DMS 273 treated with DMSO at 0.1 percent for 48 hours (cell line): ENCODE measurements at regions not wholly inside any gene's neighbourhood (a gene's known extent, or its start where the extent isn't known, plus 50 kb on each side); places are given as distances from the start of the nearest gene placed in this dataset.

ENCODE experiments used
- DNase-seq: peaks from one replicate; lab custom pipeline; 2025; lab: John Stamatoyannopoulos, UW

DNA sequence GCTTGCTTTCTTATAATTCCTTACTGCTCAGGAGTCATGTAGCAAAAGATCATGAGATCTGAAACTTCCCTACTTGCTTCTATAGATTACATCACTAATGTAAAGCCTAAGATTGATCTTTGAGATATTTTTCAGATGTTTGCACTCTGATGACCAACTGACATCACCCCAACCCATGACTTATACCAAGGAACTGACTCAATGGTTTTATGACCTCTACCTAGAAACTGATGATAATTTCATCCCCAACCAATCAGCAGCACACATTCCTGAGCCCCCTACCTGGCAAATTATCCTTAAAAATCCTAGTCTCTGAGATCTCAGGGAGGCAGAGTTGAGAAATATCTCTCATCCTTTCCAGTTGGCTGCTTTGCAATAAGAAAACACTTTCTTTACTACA lies 122.3 kb upstream of the CAMK1G start:
- DNase-seq: no peak

DNA sequence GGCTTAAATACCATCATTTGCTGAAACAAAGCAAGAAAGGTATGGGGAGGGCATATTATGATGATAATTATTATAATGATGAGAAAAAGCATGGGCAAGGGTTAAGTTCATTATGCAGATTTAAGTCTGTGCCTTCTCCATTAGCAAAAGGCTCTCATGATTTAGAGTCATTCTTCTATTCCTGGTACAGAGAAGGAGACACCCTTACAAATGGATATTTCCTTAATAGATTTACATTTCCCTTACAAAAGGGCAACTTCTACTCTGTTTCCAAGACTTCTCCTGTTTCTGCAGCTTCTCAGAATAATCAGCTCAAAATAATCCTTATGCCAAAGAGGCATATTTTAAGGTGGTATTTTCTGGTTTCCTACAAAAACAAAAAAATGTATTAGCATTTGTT lies 121.1 kb upstream of the CAMK1G start:
- DNase-seq: no peak

- no peak for DNase-seq
These were observed 120.1 kb upstream of the CAMK1G start for GRCh38 chr1:209463441-209463840.

- no peak for DNase-seq
These were observed 110.5 kb upstream of the CAMK1G start for GRCh38 chr1:209473025-209473424.

GRCh38 chr1:209480345-209480744 lies 103.2 kb upstream of the CAMK1G start:
- DNase-seq: no peak

GRCh38 chr1:209483691-209484090 lies 99.8 kb upstream of the CAMK1G start:
- no peak for DNase-seq

DNA sequence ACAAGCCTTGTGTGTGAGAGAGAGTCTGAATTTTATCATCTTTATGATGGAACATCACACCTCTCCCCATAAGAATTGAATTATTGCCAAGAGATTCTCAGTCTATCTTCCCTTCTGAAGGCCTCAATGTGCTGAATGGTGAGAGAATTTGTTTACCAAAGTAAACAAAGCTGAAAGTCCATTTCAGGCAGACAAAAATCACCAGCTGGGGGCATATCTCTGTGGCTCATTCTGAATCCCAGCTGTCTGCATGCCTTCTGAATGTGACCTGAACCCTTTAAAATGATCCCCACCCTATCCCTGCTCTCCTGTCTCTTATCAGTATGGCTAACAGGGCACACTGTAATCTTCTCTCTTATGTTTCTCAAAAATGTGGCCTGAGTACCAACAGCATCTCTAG lies 99.1 kb upstream of the CAMK1G start:
- DNase-seq: no peak

GRCh38 chr1:209485167-209485566 lies 98.3 kb upstream of the CAMK1G start:
- DNase-seq: peak; percentile 77

- DNase-seq: no peak
These were observed 97.8 kb upstream of the CAMK1G start for GRCh38 chr1:209485751-209486150.

GRCh38 chr1:209486861-209487593 lies 96.5 kb upstream of the CAMK1G start:
- DNase-seq: no peak

DNA sequence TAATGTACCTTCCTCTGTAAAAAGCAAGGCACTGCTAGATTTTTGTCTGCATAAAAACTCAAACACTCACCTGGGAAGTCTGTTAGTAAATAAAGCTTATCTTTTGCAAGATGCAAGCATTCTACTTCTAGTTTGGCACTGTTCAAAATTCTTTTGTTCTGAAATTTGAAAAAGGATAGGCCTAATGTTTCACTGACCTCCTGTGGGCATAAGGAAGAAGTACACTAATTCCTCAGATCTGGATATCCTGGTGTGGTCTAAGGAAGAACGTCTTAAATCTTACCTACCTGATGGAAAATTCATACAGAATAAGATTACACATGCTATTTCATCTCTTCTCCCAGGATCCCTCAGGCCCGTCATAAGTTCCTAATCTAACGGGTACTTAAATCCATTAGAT lies 93.5 kb upstream of the CAMK1G start:
- DNase-seq: no peak

GRCh38 chr1:209491031-209491430 lies 92.5 kb upstream of the CAMK1G start:
- no peak for DNase-seq

DNA sequence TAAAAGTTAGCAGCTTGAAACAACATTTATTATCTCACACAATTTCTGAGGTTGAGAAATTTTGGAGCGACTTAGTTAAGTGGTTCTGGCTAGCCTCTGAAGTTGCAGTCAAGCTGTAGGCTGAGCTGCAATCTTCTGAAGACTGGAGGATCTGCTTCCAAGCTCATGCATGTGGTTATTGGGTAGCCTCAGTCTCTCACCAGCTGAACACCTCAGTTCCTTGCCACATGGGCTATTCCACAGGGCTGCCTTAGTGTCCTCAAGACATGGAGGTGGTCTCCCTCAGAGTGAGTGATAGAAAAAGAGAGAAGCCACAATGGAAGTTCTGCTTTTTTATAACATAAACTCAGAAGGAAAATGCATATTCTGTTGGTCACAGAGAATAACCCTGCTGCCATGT lies 92.0 kb upstream of the CAMK1G start:
- DNase-seq: no peak

DNA sequence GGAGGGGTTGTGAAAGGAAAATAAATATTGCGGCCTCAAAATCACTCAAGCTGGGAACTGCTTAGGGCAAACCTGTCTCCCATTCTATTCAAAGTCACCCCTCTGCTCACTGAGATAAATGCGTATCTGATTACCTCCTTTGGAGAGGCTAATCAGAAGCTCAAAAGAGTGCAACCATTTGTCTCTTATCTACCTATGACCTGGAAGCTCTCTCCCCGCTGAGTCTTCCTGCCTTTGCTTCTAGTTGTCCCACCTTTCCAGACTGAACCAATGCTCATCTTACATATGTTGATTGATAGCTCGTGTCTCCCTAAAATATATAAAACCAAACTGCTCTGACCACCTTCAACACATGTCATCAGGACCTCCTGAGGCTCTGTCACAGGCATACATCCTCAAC lies 91.6 kb upstream of the CAMK1G start:
- DNase-seq: no peak

DNA sequence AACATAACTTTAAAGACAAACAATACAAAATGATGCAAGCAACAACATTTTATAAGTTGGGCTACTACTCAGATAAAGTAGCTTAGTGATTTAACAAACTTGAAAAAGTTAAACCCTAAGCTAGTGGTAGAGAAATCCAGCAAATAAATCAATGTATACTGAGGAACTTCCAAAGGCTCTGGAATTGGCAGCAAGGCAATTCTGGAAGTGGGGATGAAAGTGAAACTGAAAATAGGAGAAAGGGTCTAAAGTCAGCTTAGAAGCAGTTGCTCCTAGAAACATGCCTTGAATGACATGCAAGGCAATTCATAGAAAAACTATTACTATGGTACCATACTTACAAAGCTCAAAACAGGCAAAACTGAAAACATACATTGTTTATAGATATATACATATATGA lies 90.0 kb upstream of the CAMK1G start:
- DNase-seq: no peak

DNA sequence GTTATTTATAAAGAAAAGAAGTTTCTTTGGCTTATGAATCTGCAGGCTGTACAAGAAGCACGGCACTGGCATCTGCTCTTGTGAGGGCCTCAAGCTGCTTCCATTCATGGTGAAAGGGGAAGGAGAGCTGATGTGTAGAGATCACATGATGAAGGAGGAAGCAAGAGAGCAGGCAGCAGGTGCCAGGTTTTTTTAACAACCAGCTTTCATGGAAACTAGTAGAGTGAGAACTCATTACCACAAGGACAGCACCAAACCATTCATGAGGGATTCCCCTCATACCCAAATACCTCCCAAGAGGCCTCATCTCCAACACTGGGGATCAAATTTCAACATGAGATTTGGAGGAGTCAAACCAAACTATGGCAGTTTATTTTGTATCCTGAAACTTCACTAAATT lies 85.8 kb upstream of the CAMK1G start:
- DNase-seq: no peak

DNA sequence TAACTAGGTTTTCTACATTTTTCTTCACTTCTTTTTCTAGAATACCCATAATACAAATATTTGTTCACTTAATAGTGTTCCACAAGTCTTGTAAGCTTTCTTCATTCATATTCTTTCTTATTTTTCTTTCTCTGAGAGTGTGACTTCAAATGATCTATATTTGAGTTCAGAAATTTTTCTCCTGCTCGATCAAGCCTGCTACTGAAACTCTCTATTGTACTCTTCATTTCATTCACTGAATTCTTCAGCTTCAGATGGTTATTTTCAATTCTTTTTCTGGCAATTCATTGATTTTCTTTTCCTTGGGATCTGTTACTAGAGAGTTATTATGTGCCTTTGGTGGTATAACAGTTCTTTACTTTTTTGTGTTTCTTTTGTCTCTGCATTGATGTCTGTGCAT lies 82.5 kb upstream of the CAMK1G start:
- DNase-seq: no peak

- DNase-seq: no peak
These were observed 80.3 kb upstream of the CAMK1G start for GRCh38 chr1:209503196-209503595.

GRCh38 chr1:209504571-209504970 lies 78.9 kb upstream of the CAMK1G start:
- DNase-seq: no peak

DNA sequence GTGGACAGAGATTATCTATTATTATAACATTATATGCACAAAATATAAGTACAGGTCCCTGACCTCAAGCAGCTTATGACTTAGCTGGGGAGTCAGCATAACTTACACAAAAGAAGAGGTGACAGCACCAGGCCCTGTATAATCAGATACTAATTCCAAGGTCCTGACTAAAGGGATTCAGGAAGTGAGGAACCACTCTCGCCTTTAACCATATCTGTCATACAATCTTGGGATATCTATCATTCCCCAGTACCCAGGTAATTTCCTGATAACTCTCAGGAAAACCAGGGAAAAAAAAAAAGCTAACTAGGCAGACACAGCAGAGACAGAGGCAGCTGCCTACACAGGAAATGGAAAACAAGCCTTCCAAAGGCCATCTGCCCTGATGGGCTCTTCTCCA lies 78.5 kb upstream of the CAMK1G start:
- DNase-seq: no peak

- DNase-seq: no peak
These were observed 77.4 kb upstream of the CAMK1G start for GRCh38 chr1:209506101-209506500.

GRCh38 chr1:209509039-209509438 lies 74.5 kb upstream of the CAMK1G start:
- no peak for DNase-seq

GRCh38 chr1:209510063-209510462 lies 73.5 kb upstream of the CAMK1G start:
- no peak for DNase-seq

DNA sequence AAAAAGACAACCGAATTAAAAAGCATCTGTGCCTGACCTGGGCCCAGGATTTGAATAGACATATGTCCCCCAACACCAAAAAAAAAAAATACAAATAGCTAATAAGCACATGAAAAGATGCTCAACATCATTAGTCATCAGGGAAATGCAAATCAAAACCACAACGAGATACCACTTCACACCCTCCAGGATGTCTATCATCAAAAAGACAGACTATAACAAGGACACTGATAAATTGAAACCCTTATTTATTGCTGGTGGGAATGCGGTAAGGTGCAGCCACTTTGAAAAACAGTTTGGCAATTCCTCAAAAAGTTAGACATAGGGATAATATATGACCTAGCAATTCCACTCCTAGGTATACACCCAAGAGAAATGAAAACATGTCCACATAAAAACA lies 72.3 kb upstream of the CAMK1G start:
- DNase-seq: no peak

- DNase-seq: no peak
These were observed 70.7 kb upstream of the CAMK1G start for GRCh38 chr1:209512821-209513220.
